ENCODE measurements at regions not wholly inside any gene's neighbourhood (a gene's known extent, or its start where the extent isn't known, plus 50 kb on each side); places are given as distances from the start of the nearest gene placed in this dataset.
A peak's percentile ranks its signal among the peaks of the same experiment; 100 is the strongest.

GRCh38 chrX:39815631-39816030, 282.1 kb downstream of the BCOR start:
- ATAC-seq (ENCODE audit: insufficient number of reproducible peaks, low FRiP score, low read depth) (no peak), DNase-seq (ENCODE audit: low spot score) (no peak)
- H3K4me1 ChIP-seq (ENCODE audit: control insufficient read depth in 1 of 2, low read depth in 2 of 2), result peaks cover 10 to 27% of the 10 kb centered on the region in 2 donors
- TF ChIP-seq, protein P1, sequence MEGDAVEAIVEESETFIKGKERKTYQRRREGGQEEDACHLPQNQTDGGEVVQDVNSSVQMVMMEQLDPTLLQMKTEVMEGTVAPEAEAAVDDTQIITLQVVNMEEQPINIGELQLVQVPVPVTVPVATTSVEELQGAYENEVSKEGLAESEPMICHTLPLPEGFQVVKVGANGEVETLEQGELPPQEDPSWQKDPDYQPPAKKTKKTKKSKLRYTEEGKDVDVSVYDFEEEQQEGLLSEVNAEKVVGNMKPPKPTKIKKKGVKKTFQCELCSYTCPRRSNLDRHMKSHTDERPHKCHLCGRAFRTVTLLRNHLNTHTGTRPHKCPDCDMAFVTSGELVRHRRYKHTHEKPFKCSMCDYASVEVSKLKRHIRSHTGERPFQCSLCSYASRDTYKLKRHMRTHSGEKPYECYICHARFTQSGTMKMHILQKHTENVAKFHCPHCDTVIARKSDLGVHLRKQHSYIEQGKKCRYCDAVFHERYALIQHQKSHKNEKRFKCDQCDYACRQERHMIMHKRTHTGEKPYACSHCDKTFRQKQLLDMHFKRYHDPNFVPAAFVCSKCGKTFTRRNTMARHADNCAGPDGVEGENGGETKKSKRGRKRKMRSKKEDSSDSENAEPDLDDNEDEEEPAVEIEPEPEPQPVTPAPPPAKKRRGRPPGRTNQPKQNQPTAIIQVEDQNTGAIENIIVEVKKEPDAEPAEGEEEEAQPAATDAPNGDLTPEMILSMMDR (IDR thresholded peaks at IDR 0.05), result no peak
- H3K36me3 ChIP-seq, result no peaks in the 10 kb centered on the region
- no peaks in the 10 kb centered on the region for H3K9me3 ChIP-seq
- H3K27me3 ChIP-seq (replicated peaks; ENCODE audit: insufficient read depth), result no peaks in the 10 kb centered on the region
- no peak overlapping the region for H3K27ac ChIP-seq
- H3K4me3 ChIP-seq, result no peak overlapping the region

GRCh38 chrX:39816871-39817731, 280.7 kb downstream of the BCOR start:
- DNase-seq (ENCODE audit: low spot score) (no peak), ATAC-seq (ENCODE audit: insufficient number of reproducible peaks, low FRiP score, low read depth) (no peak)
- Histone ChIP-seq H3K27ac (peak overlapping the region; percentile 3 to 67), H3K27me3 (replicated peaks; ENCODE audit: insufficient read depth) (no peaks in the 10 kb centered on the region), H3K36me3 (no peaks in the 10 kb centered on the region), H3K9me3 (no peaks in the 10 kb centered on the region), H3K4me1 (ENCODE audit: control insufficient read depth in 1 of 2, low read depth in 2 of 2) (peaks cover 10 to 27% of the 10 kb centered on the region in 2 donors), H3K4me3 (no peak overlapping the region)
- TF ChIP-seq, protein P1 (IDR thresholded peaks at IDR 0.05), result no peak

DNA sequence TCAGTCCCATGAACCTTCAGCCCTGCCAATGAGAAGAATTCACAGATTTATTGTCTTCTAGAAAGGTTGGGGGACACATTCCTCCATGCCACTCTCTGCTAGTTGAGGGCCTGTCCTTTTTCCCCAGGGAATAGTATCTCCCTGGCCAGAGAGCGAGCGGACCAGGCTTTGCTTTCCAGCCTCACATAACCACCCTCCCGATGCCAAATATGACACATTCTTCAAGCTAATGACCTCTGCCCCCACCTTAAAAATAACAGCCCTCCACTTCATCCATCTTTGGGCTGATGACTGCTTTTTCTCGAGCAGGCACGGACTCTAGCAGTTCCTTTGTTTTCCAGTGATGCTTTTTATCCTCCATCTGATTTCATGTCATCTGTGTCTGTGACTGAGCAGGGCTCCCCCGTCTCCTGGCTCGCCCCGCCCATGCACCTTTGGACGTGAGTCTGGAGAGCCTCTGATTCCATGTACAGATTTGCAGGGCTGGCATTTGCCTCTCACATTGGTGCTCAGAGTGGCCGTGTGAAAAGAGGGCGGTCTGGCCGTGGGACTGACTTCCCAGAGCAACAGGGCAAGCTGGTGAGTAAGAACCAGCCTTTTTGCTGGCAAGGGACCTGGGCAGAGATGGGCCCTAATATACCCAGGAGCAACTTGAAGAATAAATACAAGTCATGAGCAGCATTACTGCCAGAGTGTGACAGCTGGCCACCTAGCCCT, 279.8 kb downstream of the BCOR start:
- H3K36me3 ChIP-seq, result no peaks in the 10 kb centered on the region
- H3K9me3 ChIP-seq, result no peaks in the 10 kb centered on the region
- ATAC-seq (ENCODE audit: insufficient number of reproducible peaks, low FRiP score, low read depth) (no peak), DNase-seq (ENCODE audit: low spot score) (no peak)
- peaks cover 10 to 27% of the 10 kb centered on the region in 2 donors for H3K4me1 ChIP-seq (ENCODE audit: control insufficient read depth in 1 of 2, low read depth in 2 of 2)
- H3K27me3 ChIP-seq (replicated peaks; ENCODE audit: insufficient read depth), result no peaks in the 10 kb centered on the region
- H3K27ac ChIP-seq, result peak overlapping the region; percentile 3 to 67
- TF ChIP-seq, protein P1 (IDR thresholded peaks at IDR 0.05), result no peak
- no peak overlapping the region for H3K4me3 ChIP-seq

DNA sequence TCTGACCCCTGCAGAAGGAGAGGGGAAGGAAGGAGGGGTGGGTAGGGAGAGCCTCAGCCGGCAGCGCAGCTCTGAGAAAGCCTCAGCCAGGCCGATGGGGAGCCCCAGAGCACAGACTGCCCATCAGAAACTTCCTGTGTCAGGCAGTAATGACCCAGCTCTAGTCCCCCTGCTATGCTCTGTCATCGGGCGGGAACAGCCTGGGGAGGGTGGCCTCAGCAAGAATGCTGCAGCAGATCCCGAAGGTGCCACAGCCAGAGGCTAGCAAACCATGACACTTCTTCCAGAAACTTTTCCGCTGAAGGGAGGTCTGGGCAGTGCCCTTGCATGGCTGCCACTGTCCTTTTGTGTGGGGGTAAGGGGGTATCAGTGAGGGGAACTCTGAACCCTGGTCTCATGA, 279.0 kb downstream of the BCOR start:
- H3K27me3 ChIP-seq (replicated peaks; ENCODE audit: insufficient read depth), result no peaks in the 10 kb centered on the region
- H3K27ac ChIP-seq, result peak overlapping the region in 1 of 2 donors; percentile 67

More for the DNA sequence above, 279.0 kb downstream of the BCOR start:
- H3K4me1 ChIP-seq (ENCODE audit: control insufficient read depth in 1 of 2, low read depth in 2 of 2), result peaks cover 10 to 25% of the 10 kb centered on the region in 2 donors
- DNase-seq (ENCODE audit: low spot score) (no peak), ATAC-seq (ENCODE audit: insufficient number of reproducible peaks, low FRiP score, low read depth) (no peak)
- H3K4me3 ChIP-seq, result no peak overlapping the region
- H3K36me3 ChIP-seq, result no peaks in the 10 kb centered on the region
- TF ChIP-seq, protein P1 (IDR thresholded peaks at IDR 0.05), result no peak
- H3K9me3 ChIP-seq, result no peaks in the 10 kb centered on the region
